ACHN (cell line): ENCODE measurements at regions not wholly inside any gene's neighbourhood (a gene's known extent, or its start where the extent isn't known, plus 50 kb on each side); places are given as distances from the start of the nearest gene placed in this dataset.
A peak's percentile ranks its signal among the peaks of the same experiment; 100 is the strongest.

Experiments used
- DNase-seq: peaks from one replicate; pipeline ENCODE4 v3.0.0-alpha.2; 2015
- in situ Hi-C: cut with HindIII; loops from 2 replicates; pipeline ENCODE4 v1.10.0; 2017; ENCODE audit warnings: low sequenced_read_pairs, low pct_ligation_motif_present, low pct_unique_long_range_greater_than_20kb

DNA sequence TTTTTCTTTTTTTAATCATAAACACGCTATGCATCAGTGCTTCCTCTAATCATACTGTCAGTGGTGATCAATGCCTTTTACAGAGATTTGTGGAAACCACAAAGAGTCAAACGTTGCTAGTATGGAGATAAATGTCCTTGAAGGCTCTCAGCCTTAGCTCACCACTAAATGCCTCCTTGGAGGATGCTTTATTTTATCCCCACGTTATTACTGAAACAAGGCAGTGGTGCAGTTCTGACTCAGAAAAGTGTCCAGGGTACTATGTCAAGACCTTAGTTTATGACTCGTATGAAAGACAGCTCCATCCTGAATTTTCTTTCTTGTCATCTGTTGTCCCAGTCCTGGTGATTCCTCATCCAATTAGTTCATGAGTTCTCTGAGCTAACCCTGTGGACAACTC lies 1146.7 kb downstream of the IGSF11 start:
- DNase-seq = peak; percentile 60
- in situ Hi-C loops = no loop called here

- DNase-seq = peak; percentile 51
- in situ Hi-C loops = no loop called here
Measured at GRCh38 chr3:117892431-117892841, 1142.2 kb downstream of the IGSF11 start.

GRCh38 chr3:117893001-117893400 lies 1141.6 kb downstream of the IGSF11 start:
- in situ Hi-C loops = no loop called here
- peak; percentile 24 for DNase-seq

- in situ Hi-C loops = no loop called here
- peak; percentile 33 for DNase-seq
Measured at GRCh38 chr3:117893638-117894037, 1141.0 kb downstream of the IGSF11 start.

- DNase-seq = peak; percentile 36
- in situ Hi-C loops = no loop called here
Measured at GRCh38 chr3:117898722-117899522, 1135.7 kb downstream of the IGSF11 start.

DNA sequence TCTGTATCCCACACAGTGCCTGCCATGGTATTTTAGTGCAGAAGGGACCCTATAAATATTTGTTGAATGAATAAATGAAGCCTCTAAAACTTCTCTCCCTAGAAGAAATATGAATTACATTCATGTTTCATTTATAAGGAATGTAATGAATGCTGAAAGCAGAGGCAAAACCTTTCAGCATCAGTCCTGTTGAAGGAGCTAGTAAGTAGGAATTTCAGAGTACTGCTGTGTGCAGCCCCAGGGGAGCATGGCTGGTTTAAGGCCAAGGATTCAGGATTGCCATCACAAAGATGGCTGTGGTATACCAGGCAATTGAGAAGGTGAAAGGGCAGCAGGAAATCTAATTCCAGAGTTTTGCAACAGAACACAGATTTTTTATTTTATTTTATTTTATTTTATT lies 1131.4 kb downstream of the IGSF11 start:
- in situ Hi-C loops = no loop called here
- DNase-seq = no peak

- in situ Hi-C loops = no loop called here
- DNase-seq = no peak
Measured at GRCh38 chr3:117910820-117911521, 1123.7 kb downstream of the IGSF11 start.

DNA sequence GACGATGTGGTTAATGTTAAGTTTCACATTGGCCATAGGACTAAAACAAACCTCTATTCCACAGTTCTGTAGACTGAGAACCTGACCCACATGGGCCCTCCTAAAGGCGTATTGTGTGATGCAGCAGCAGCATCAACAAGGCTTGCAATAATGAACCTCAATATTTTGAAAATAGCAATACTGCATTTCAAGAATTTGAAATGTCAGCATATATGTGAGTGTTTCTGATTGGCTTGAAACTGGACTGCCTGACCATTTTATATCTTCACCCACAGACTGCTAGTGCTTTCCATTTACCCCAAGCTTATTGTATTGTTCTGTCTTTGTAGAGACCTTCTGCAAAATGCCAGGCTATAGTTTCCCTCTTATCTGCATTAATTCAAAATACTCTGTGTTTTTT lies 1122.3 kb downstream of the IGSF11 start:
- no peak for DNase-seq
- in situ Hi-C loops = no loop called here

DNA sequence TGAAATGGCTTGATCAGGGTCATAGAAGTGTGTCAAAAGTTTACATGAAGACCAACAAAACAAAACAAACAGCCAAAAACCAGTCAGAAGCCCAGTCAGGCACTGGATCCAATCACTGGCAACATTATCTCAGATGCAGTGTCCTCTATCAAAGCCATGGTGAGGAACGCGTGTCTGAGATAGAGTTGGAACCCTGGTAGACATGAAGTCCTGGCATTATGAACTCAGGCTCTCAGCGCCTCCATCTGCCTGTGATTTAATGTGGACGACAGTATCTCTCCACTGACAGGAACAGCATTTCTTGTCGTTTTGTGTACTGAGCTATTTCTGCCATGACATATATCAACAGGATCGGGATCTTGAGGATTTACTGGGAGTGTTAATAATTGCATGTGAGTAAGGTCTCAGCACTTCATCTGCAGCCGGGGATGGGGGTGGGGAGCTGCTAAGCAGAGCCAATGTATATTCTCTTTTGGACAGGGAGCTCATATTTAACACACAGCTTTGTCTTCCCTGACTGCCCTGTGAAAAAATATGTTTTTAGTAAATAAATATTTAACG lies 1120.0 kb downstream of the IGSF11 start:
- DNase-seq = no peak
- in situ Hi-C loops = no loop called here

GRCh38 chr3:117916839-117917238 lies 1117.8 kb downstream of the IGSF11 start:
- no peak for DNase-seq
- in situ Hi-C loops = no loop called here

DNA sequence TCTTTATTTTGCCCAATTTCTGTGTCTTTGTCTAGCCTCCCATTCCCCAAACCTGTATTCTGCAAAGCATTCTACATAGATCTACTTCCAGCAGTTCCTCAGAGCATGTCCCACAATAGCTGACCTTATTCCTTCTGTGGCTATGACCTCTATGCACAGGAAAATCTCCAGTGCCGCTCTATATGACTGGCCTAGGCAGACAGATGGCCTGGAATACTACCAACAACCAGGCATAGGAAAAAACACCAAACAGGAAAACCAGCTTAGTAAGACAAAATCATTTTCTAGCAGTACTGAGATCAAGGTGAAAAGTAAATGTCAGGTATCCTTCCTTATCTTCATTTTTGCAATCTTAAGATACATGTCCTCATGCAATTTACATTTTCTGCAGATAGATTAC lies 1115.0 kb downstream of the IGSF11 start:
- DNase-seq = no peak
- in situ Hi-C loops = no loop called here

- in situ Hi-C loops = no loop called here
- DNase-seq = no peak
Measured at GRCh38 chr3:117920253-117920898, 1114.3 kb downstream of the IGSF11 start.

DNA sequence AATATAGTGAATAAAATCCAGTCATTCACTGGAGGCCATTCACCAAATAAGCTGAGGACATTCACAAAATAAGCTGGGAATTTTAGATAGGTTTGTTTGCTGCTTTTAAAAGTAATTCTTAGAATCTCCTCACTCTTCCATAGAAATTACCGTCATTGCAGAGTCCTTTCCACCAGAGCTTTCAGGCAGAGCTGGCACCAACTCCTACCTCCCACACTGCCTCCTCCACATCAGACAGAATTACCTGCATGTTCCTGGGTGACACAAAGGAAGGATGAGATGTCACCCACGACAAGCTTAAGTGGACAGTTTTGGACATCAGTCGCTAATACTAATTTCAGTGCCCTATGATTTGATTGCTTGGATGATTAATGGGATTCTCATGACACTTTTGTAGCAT lies 1113.2 kb downstream of the IGSF11 start:
- in situ Hi-C loops = no loop called here

DNA sequence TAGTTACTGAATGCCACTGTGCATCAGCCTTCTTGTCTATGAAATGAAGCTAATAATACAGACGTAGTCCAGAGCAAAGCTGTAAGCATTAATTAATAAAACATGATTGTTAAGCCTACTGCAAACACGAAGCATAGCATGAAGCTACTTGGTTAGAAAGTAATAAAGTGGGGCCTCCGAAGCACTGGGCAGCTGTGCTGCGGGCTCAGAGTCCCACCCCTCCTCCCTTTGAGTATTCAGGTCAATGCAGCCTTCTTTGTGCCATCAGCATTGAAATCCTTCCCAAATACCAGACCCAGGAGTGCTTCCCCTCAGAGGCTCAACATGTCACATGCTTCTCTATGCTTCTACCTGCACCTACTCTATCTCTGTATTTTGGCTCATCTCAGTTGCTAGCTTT lies 1112.6 kb downstream of the IGSF11 start:
- in situ Hi-C loops = no loop called here
- DNase-seq = no peak

More for the DNA sequence above, 1113.2 kb downstream of the IGSF11 start:
- no peak for DNase-seq

GRCh38 chr3:117926819-117927218 lies 1107.8 kb downstream of the IGSF11 start:
- DNase-seq = no peak
- in situ Hi-C loops = no loop called here

DNA sequence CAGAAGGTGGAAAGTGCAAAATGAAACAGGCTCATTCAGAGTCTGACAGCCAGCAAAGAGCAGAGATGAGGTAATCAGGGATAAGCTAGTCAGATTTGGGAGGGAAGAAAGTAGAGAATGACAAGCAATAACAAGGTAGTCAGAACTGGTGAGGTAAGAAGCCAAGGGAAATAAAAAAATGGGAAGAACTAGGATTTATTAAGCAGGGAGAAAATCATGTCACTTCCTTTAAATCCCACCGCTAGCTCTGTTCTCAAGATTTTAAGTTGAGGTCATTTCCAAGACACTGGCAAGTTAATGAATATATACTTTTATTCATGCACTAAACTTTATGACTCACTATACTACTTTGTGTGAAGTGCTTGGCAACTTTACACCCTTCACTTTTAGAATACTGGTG lies 1106.8 kb downstream of the IGSF11 start:
- DNase-seq = peak; percentile 58
- in situ Hi-C loops = no loop called here

- no peak for DNase-seq
- in situ Hi-C loops = no loop called here
Measured at GRCh38 chr3:117928836-117929235, 1105.8 kb downstream of the IGSF11 start.

DNA sequence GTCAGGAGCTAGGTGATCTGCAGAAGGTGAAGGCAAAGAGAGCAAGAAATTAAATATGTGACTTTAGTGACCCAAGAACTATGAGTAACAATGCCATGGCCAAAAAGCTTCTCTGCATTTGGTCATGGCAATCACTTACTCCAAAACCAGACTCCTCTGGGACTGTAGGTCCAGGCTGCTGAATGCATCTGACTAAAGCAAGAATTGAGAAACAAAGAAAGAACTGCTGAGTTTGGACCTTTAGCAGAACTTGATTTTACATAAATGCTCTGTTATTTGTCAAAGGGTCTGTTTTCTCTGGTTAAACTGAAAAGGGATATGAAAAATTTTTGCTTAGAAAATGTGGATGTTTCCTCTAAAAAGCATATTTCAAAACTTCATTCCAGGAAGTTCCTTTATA lies 1102.2 kb downstream of the IGSF11 start:
- no peak for DNase-seq
- in situ Hi-C loops = no loop called here

DNA sequence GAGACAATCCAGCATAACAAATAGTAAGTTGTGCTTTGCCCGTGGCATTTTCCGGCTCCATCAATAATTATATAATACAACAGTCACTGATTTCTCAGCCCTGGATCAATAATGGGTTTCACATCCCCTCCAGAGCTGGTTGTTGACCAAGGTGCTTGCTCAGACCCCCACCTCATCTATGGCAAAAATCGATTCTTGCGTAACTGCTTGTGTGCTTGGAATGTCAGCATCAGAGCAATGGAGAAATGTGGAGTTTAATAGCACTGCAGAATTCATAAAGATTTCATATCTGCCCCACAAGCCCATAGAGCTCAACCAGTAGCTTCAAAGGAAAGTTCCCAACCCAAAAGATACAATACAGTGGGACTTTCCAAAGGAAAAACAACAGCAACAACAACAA lies 1098.5 kb downstream of the IGSF11 start:
- in situ Hi-C loops = no loop called here
- no peak for DNase-seq
